GM10248 (cell line): ENCODE measurements at regions not wholly inside any gene's neighbourhood (a gene's known extent, or its start where the extent isn't known, plus 50 kb on each side); places are given as distances from the start of the nearest gene placed in this dataset.

ENCODE experiments used
- CTCF ChIA-PET: fragments of 300-600 bp; sonication (Branson Sonifier 250); formaldehyde crosslinking; extraction: SDS; loops from one replicate; lab custom pipeline; 2021; ENCODE audit warnings: antibody characterized with exemption; lab: Yijun Ruan, JAX
- POLR2A ChIA-PET: fragments of 350-650 bp; sonication (Branson Sonifier 250); formaldehyde crosslinking; extraction: SDS; loops from one replicate; lab custom pipeline; 2020; ENCODE audit warnings: antibody characterized with exemption; lab: Yijun Ruan, JAX
- DNase-seq: peaks from one replicate; pipeline ENCODE4 v3.0.0; 2012; ENCODE audit errors: extremely low spot score
- TF ChIP-seq, protein P1 (sequence below): IDR thresholded peaks from 2 replicates; pipeline ENCODE4 v1.5.1; 2012; ENCODE audit warnings: mild to moderate bottlenecking, low read depth; ENCODE audit errors: extremely low read depth, missing control alignments, control extremely low read depth

GRCh38 chr17:33508215-33508614 lies 215.1 kb upstream of the ASIC2 start:
- TF ChIP-seq, protein P1, sequence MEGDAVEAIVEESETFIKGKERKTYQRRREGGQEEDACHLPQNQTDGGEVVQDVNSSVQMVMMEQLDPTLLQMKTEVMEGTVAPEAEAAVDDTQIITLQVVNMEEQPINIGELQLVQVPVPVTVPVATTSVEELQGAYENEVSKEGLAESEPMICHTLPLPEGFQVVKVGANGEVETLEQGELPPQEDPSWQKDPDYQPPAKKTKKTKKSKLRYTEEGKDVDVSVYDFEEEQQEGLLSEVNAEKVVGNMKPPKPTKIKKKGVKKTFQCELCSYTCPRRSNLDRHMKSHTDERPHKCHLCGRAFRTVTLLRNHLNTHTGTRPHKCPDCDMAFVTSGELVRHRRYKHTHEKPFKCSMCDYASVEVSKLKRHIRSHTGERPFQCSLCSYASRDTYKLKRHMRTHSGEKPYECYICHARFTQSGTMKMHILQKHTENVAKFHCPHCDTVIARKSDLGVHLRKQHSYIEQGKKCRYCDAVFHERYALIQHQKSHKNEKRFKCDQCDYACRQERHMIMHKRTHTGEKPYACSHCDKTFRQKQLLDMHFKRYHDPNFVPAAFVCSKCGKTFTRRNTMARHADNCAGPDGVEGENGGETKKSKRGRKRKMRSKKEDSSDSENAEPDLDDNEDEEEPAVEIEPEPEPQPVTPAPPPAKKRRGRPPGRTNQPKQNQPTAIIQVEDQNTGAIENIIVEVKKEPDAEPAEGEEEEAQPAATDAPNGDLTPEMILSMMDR: no peak
- CTCF ChIA-PET: no interaction called here
- DNase-seq: no peak
- POLR2A ChIA-PET: no interaction called here

DNA sequence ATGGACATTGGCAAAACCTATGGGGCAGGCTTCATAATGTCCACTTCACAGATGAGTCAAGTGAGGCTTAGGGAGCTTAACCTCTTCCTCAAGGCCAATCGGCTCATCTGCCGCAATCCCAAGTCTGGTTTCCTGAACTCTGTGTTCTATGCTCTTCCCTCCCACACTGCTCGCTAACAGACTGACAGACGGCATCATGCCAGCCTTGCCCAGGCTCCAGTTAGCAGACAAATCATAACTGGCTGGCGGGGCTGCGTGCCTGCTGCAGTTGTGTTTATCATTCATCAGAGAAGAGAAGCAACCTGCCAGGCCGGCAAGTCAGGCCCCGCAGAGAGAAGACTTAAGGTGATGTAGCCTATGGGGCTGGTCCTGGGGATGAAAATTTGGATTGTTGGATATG lies 216.2 kb upstream of the ASIC2 start:
- TF ChIP-seq, protein P1: no peak
- CTCF ChIA-PET: interaction anchor here (1.2 kb wide), 1 partner anchor 9 kb away, joined by 3 read pairs; no protein-coding TSS in a partner anchor
- POLR2A ChIA-PET: no interaction called here
- DNase-seq: no peak

DNA sequence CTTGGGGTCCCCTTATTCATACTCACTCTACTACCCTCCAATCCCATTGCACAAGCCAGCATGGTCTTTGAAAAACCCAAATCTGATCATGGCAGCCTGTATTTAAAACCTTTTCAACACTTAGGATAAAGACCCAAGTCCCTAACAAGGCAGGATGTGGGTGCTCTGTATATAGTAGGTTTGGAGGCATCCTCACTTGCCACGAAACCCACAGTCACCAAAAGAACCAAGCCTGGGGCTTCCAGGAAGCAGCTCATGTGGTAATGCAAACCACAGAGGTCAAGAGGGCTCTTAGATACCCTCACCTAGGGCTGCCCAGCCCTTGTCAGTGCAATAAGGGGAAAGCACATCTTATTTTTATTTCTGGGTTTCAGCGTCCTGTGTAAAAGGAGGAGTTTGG lies 218.6 kb upstream of the ASIC2 start:
- ChIA-PET POLR2A (no interaction called here), CTCF (interaction anchor here (2.7 kb wide), 1 partner anchor 9 kb away, joined by 9 read pairs; no protein-coding TSS in a partner anchor)
- TF ChIP-seq, protein P1: no peak
- DNase-seq: no peak

- POLR2A ChIA-PET: no interaction called here
- CTCF ChIA-PET: interaction anchor here (1.0 to 2.7 kb wide), 4 partner anchors 8 to 162 kb away, joined by 3 to 9 read pairs (median 4); no protein-coding TSS in a partner anchor
- TF ChIP-seq, protein P1: no peak
- DNase-seq: no peak
Measured at GRCh38 chr17:33512113-33512512, 219.0 kb upstream of the ASIC2 start.

- ChIA-PET POLR2A (no interaction called here), CTCF (no interaction called here)
- DNase-seq: no peak
- TF ChIP-seq, protein P1: no peak
Measured at GRCh38 chr17:33513769-33514168, 220.7 kb upstream of the ASIC2 start.

DNA sequence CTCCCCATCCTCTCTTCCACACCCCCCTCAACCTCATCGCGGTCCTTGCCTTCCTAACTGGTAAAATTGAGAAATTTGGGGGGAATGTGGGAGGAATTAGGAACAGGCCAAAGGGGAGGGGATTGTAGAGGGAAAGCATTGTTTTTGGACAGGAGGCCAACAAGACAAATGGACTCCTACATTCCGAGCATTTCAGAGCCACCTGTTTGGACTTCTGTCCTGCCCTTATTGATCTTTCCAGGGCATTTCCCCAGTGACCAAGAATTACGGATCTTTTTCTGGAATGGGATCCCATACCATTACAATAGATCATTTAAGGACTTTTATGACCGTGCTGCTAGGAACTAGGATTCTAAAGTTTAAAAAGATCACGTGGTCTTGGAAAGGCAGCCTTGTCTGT lies 221.3 kb upstream of the ASIC2 start:
- TF ChIP-seq, protein P1: no peak
- no peak for DNase-seq
- ChIA-PET CTCF (no interaction called here), POLR2A (no interaction called here)
